WTC11 (cell line): ENCODE measurements at regions not wholly inside any gene's neighbourhood (a gene's known extent, or its start where the extent isn't known, plus 50 kb on each side); places are given as distances from the start of the nearest gene placed in this dataset.

Experiments used
- CTCF ChIP-seq: fragments of 200-600 bp; IDR thresholded peaks from 2 replicates; pipeline ENCODE4 v1.8.0; 2022; ENCODE audit warnings: antibody characterized with exemption
- ETV6 ChIP-seq: sonication (generic); formaldehyde crosslinking; IDR thresholded peaks from 2 replicates; pipeline ENCODE4 v1.8.1; 2022; ENCODE audit warnings: mild to moderate bottlenecking, missing genetic modification reagents
- GABPB1 ChIP-seq: sonication (generic); formaldehyde crosslinking; IDR thresholded peaks from 2 replicates; pipeline ENCODE4 v1.8.1; 2023; ENCODE audit warnings: mild to moderate bottlenecking, missing genetic modification reagents
- JUN ChIP-seq: sonication (generic); formaldehyde crosslinking; IDR thresholded peaks from 2 replicates; pipeline ENCODE4 v1.8.0; 2023; ENCODE audit warnings: mild to moderate bottlenecking, missing genetic modification reagents
- MXD4 ChIP-seq: fragments of 250-450 bp; sonication (Bioruptor Pico); IDR thresholded peaks from 2 replicates; pipeline ENCODE4 v1.8.0; 2021; ENCODE audit warnings: mild to moderate bottlenecking, moderate library complexity, borderline replicate concordance
- NR3C1 ChIP-seq: sonication (generic); formaldehyde crosslinking; conservative IDR thresholded peaks from 2 replicates; pipeline ENCODE4 v1.8.1; 2023; ENCODE audit warnings: low read depth, mild to moderate bottlenecking, missing genetic modification reagents
- SOX15 ChIP-seq: fragments of 250-450 bp; sonication (Bioruptor Pico); IDR thresholded peaks from 2 replicates; pipeline ENCODE4 v1.9.0; 2021; ENCODE audit warnings: mild to moderate bottlenecking
- ZNF317 ChIP-seq: sonication (generic); formaldehyde crosslinking; IDR thresholded peaks from 2 replicates; pipeline ENCODE4 v1.8.1; 2023; ENCODE audit warnings: low read depth, mild to moderate bottlenecking, moderate library complexity, missing genetic modification reagents, borderline replicate concordance
- ZNF423 ChIP-seq: fragments of 250-450 bp; sonication (Bioruptor Pico); IDR thresholded peaks from 2 replicates; pipeline ENCODE4 v2.1.2; 2022; ENCODE audit warnings: mild to moderate bottlenecking, moderate library complexity
- TF ChIP-seq, protein P1 (sequence below): sonication (generic); formaldehyde crosslinking; IDR thresholded peaks from 2 replicates; pipeline ENCODE4 v1.8.1; 2023; ENCODE audit warnings: mild to moderate bottlenecking, missing genetic modification reagents, borderline replicate concordance

- TF ChIP-seq SOX15 (CRISPR knock-in tag) (no peak), CTCF (no peak), JUN (no peak), NR3C1 (CRISPR knock-in tag) (no peak), ZNF317 (CRISPR knock-in tag) (no peak), GABPB1 (CRISPR knock-in tag) (no peak), ZNF423 (CRISPR knock-in tag) (no peak), ETV6 (no peak), MXD4 (no peak)
- TF ChIP-seq, protein P1, sequence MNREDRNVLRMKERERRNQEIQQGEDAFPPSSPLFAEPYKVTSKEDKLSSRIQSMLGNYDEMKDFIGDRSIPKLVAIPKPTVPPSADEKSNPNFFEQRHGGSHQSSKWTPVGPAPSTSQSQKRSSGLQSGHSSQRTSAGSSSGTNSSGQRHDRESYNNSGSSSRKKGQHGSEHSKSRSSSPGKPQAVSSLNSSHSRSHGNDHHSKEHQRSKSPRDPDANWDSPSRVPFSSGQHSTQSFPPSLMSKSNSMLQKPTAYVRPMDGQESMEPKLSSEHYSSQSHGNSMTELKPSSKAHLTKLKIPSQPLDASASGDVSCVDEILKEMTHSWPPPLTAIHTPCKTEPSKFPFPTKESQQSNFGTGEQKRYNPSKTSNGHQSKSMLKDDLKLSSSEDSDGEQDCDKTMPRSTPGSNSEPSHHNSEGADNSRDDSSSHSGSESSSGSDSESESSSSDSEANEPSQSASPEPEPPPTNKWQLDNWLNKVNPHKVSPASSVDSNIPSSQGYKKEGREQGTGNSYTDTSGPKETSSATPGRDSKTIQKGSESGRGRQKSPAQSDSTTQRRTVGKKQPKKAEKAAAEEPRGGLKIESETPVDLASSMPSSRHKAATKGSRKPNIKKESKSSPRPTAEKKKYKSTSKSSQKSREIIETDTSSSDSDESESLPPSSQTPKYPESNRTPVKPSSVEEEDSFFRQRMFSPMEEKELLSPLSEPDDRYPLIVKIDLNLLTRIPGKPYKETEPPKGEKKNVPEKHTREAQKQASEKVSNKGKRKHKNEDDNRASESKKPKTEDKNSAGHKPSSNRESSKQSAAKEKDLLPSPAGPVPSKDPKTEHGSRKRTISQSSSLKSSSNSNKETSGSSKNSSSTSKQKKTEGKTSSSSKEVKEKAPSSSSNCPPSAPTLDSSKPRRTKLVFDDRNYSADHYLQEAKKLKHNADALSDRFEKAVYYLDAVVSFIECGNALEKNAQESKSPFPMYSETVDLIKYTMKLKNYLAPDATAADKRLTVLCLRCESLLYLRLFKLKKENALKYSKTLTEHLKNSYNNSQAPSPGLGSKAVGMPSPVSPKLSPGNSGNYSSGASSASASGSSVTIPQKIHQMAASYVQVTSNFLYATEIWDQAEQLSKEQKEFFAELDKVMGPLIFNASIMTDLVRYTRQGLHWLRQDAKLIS (CRISPR knock-in tag): no peak
Measured at GRCh38 chr17:68674029-68674925, 73.1 kb upstream of the FAM20A start.
